Activated B cell treated with CpG ODN at 0.5 μM for 24 hours (primary cell): ENCODE measurements at regions not wholly inside any gene's neighbourhood (a gene's known extent, or its start where the extent isn't known, plus 50 kb on each side); places are given as distances from the start of the nearest gene placed in this dataset.

ENCODE experiments used
- ATAC-seq: fragments of 200-7000 bp; cut with Tn5 transposase; one replicate; pipeline ENCODE4 v1.10.0; 2021; ENCODE audit warnings: low read depth, mild to moderate bottlenecking, moderate library complexity
- CTCF ChIA-PET: fragments of 350-600 bp; sonication (Branson Sonifier 250); formaldehyde crosslinking; loops from one replicate; lab custom pipeline; 2021; ENCODE audit warnings: antibody characterized with exemption; lab: Charles Lee
- POLR2A ChIA-PET: fragments of 350-600 bp; sonication (Branson Sonifier 250); formaldehyde crosslinking; loops from one replicate; lab custom pipeline; 2021; ENCODE audit warnings: antibody characterized with exemption; lab: Charles Lee
- DNase-seq: peaks from one replicate; pipeline ENCODE4 v3.0.0; 2022
- H3K27ac Mint-ChIP-seq: one replicate; pipeline ENCODE4 v1.8.0; 2020; ENCODE audit warnings: mixed read lengths
- H3K27me3 Mint-ChIP-seq: one replicate; pipeline ENCODE4 v1.8.0; 2021; ENCODE audit warnings: mixed read lengths
- H3K36me3 Mint-ChIP-seq: one replicate; pipeline ENCODE4 v1.8.0; 2021; ENCODE audit warnings: low read depth, mixed read lengths
- H3K4me1 Mint-ChIP-seq: one replicate; pipeline ENCODE4 v1.8.0; 2021; ENCODE audit warnings: mixed read lengths
- H3K4me3 Mint-ChIP-seq: one replicate; pipeline ENCODE4 v1.8.0; 2020; ENCODE audit warnings: mild to moderate bottlenecking, mixed read lengths
- H3K9me3 Mint-ChIP-seq: one replicate; pipeline ENCODE4 v1.8.0; 2020; ENCODE audit warnings: mixed read lengths
- intact Hi-C: fragments of 100-400 bp; cut with micrococcal nuclease; formaldehyde crosslinking; loops from one replicate; pipeline ENCODE4 v1.15.1; 2024
- TF ChIP-seq, protein P1 (sequence below): fragments of 200-600 bp; IDR thresholded peaks from one replicate; pipeline ENCODE4 v1.8.0; 2022; ENCODE audit warnings: antibody characterized with exemption, mild to moderate bottlenecking

- no peaks in the 10 kb centered on the region for H3K27me3 Mint-ChIP-seq
- TF ChIP-seq, protein P1, sequence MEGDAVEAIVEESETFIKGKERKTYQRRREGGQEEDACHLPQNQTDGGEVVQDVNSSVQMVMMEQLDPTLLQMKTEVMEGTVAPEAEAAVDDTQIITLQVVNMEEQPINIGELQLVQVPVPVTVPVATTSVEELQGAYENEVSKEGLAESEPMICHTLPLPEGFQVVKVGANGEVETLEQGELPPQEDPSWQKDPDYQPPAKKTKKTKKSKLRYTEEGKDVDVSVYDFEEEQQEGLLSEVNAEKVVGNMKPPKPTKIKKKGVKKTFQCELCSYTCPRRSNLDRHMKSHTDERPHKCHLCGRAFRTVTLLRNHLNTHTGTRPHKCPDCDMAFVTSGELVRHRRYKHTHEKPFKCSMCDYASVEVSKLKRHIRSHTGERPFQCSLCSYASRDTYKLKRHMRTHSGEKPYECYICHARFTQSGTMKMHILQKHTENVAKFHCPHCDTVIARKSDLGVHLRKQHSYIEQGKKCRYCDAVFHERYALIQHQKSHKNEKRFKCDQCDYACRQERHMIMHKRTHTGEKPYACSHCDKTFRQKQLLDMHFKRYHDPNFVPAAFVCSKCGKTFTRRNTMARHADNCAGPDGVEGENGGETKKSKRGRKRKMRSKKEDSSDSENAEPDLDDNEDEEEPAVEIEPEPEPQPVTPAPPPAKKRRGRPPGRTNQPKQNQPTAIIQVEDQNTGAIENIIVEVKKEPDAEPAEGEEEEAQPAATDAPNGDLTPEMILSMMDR: no peak
- intact Hi-C loops: no loop called here
- POLR2A ChIA-PET: no interaction called here
- no peaks in the 10 kb centered on the region for H3K36me3 Mint-ChIP-seq
- ATAC-seq (no peak), DNase-seq (no peak)
- no peak overlapping the region for H3K4me3 Mint-ChIP-seq
- H3K9me3 Mint-ChIP-seq: no peaks in the 10 kb centered on the region
- no peaks in the 10 kb centered on the region for H3K4me1 Mint-ChIP-seq
- no peak overlapping the region for H3K27ac Mint-ChIP-seq
- CTCF ChIA-PET: no interaction called here
Measured at GRCh38 chr22:49488943-49489342, 338.7 kb downstream of the BRD1 start.

GRCh38 chr22:49487950-49488349, 339.7 kb downstream of the BRD1 start:
- TF ChIP-seq, protein P1: no peak
- Mint-ChIP-seq H3K9me3 (no peaks in the 10 kb centered on the region), H3K27ac (no peak overlapping the region), H3K36me3 (no peaks in the 10 kb centered on the region), H3K4me1 (no peaks in the 10 kb centered on the region), H3K27me3 (peaks cover 2% of the 10 kb centered on the region), H3K4me3 (no peak overlapping the region)
- CTCF ChIA-PET: no interaction called here
- ATAC-seq (no peak), DNase-seq (no peak)
- POLR2A ChIA-PET: no interaction called here
- intact Hi-C loops: no loop called here

GRCh38 chr22:49486225-49486624, 341.4 kb downstream of the BRD1 start:
- H3K27ac Mint-ChIP-seq: no peak overlapping the region

DNA sequence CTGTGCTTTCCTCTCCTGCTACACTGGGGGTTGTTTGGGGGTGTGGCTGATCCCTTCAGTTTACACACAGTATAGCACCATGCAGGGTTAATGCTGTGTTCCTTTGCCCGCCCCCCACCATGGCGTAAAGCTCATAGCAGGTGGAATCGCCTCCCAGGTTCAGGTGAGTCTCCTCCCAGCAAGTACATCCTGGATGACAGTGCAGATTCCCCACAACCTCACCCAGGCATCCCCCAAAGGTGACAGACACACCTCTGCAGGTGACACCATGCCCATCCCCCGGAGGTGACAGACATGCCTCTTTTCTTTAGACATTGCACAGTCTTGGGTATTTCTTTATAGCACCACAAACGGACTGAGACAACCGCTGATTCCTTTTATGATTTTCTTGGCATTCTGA, 343.7 kb downstream of the BRD1 start:
- POLR2A ChIA-PET: no interaction called here
- Mint-ChIP-seq H3K27me3 (peaks cover 11% of the 10 kb centered on the region), H3K27ac (no peak overlapping the region), H3K36me3 (no peaks in the 10 kb centered on the region), H3K4me3 (no peak overlapping the region), H3K4me1 (no peaks in the 10 kb centered on the region), H3K9me3 (no peaks in the 10 kb centered on the region)
- no peak for DNase-seq
- CTCF ChIA-PET: no interaction called here
- intact Hi-C loops: no loop called here
- TF ChIP-seq, protein P1: no peak
- no peak for ATAC-seq

More at GRCh38 chr22:49486225-49486624, 341.4 kb downstream of the BRD1 start:
- CTCF ChIA-PET: no interaction called here
- DNase-seq (no peak), ATAC-seq (no peak)
- H3K9me3 Mint-ChIP-seq: no peaks in the 10 kb centered on the region
- H3K27me3 Mint-ChIP-seq: peaks cover 11% of the 10 kb centered on the region
- no peaks in the 10 kb centered on the region for H3K4me1 Mint-ChIP-seq
- POLR2A ChIA-PET: no interaction called here
- TF ChIP-seq, protein P1: no peak
- H3K4me3 Mint-ChIP-seq: no peak overlapping the region
- no peaks in the 10 kb centered on the region for H3K36me3 Mint-ChIP-seq
- intact Hi-C loops: no loop called here

DNA sequence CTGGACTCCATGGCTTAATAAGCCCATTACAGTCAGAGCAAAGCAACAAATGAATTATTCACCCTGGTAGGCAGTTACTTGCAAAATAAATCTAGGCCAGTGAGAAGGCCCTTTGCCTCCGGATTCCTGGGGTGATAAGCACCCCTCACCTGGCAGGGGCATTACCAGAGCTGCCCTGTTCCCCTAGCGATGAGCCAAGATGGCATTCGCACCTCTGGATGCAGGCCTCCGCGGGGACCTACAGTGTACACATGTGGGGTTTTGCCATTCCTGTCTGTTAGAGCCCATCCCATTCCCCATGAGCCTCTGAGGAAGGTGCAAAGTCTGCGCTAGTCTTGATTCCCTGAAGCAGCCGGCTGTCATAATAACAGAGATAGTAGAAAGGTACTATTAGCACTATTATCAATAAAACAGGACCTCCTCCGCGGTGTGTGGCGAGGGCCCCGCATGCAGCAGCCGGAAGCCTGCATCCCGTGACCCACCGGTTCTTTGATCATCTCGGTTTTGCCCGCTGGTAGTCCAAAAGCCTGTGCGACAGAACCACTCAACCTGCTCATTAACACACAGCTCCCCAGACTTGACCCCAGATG, 344.3 kb downstream of the BRD1 start:
- no peaks in the 10 kb centered on the region for H3K9me3 Mint-ChIP-seq
- DNase-seq: no peak
- intact Hi-C loops: no loop called here
- CTCF ChIA-PET: no interaction called here
- H3K4me3 Mint-ChIP-seq: no peak overlapping the region
- no peak overlapping the region for H3K27ac Mint-ChIP-seq
- H3K4me1 Mint-ChIP-seq: no peaks in the 10 kb centered on the region
- TF ChIP-seq, protein P1: no peak
- H3K27me3 Mint-ChIP-seq: peaks cover 11% of the 10 kb centered on the region
- ATAC-seq: no peak
- POLR2A ChIA-PET: no interaction called here
- no peaks in the 10 kb centered on the region for H3K36me3 Mint-ChIP-seq
